CD4-positive, alpha-beta memory T cell (primary cell): ENCODE measurements at regions not wholly inside any gene's neighbourhood (a gene's known extent, or its start where the extent isn't known, plus 50 kb on each side); places are given as distances from the start of the nearest gene placed in this dataset.

Experiments
- CTCF ChIA-PET: fragments of 350-600 bp; sonication (Branson Sonifier 250); formaldehyde crosslinking; loops from one replicate; lab custom pipeline; 2021; ENCODE audit warnings: inconsistent platforms; ENCODE audit not compliant: partially characterized antibody; lab: Charles Lee
- POLR2A ChIA-PET: fragments of 350-600 bp; sonication (Branson Sonifier 250); formaldehyde crosslinking; loops from one replicate; lab custom pipeline; 2021; ENCODE audit not compliant: partially characterized antibody; lab: Charles Lee
- DNase-seq, 5 donors: peaks; one replicate each; pipeline versions ENCODE4 v3.0.0 to v3.0.0-alpha.2; 2020 to 2022; ENCODE audit warnings: mixed read lengths in 1 of 5
- H3K27ac ChIP-seq: one replicate; pipeline ENCODE4 v1.7.0; 2013; ENCODE audit warnings: low read depth, low read length
- H3K27me3 ChIP-seq: 2 replicates; pipeline ENCODE4 v1.7.0; 2013; ENCODE audit warnings: mild to moderate bottlenecking, low read length, moderate library complexity; ENCODE audit not compliant: insufficient read depth
- H3K36me3 ChIP-seq: 2 replicates; pipeline ENCODE4 v1.7.0; 2013; ENCODE audit warnings: mild to moderate bottlenecking, low read length, moderate library complexity; ENCODE audit not compliant: insufficient read depth
- H3K4me1 ChIP-seq: 2 replicates; pipeline ENCODE4 v1.7.0; 2013; ENCODE audit warnings: mild to moderate bottlenecking, low read length, moderate library complexity; ENCODE audit not compliant: insufficient read depth
- H3K4me3 ChIP-seq, 2 donors: one replicate each; pipeline ENCODE4 v1.7.0; 2013; ENCODE audit warnings: low read length in 2 of 2, mild to moderate bottlenecking in 1 of 2
- H3K9me3 ChIP-seq, 2 donors: one replicate each; pipeline ENCODE4 v1.7.0; 2013; ENCODE audit warnings: low read length in 2 of 2, control low read depth in 1 of 2; ENCODE audit not compliant: control insufficient read depth in 1 of 2
- H3K27ac Mint-ChIP-seq, 7 donors: one replicate each; pipeline ENCODE4 v1.8.0; 2020 to 2021; ENCODE audit warnings: mixed read lengths in 7 of 7, mild to moderate bottlenecking in 6 of 7, inconsistent platforms in 3 of 7, moderate library complexity in 3 of 7
- H3K27me3 Mint-ChIP-seq, 2 donors: one replicate each; pipeline ENCODE4 v1.8.0; 2020 to 2021; ENCODE audit warnings: mixed read lengths in 2 of 2
- H3K36me3 Mint-ChIP-seq, 2 donors: one replicate each; pipeline ENCODE4 v1.8.0; 2020 to 2021; ENCODE audit warnings: mixed read lengths in 2 of 2, inconsistent platforms in 1 of 2, mild to moderate bottlenecking in 1 of 2
- H3K4me1 Mint-ChIP-seq, 4 donors: one replicate each; pipeline ENCODE4 v1.8.0; 2020 to 2021; ENCODE audit warnings: mixed read lengths in 4 of 4, mild to moderate bottlenecking in 1 of 4
- H3K4me3 Mint-ChIP-seq, 8 donors: one replicate each; pipeline ENCODE4 v1.8.0; 2020 to 2021; ENCODE audit warnings: mixed read lengths in 8 of 8, mild to moderate bottlenecking in 7 of 8, moderate library complexity in 6 of 8, inconsistent platforms in 3 of 8
- H3K9me3 Mint-ChIP-seq, 8 donors: one replicate each; pipeline ENCODE4 v1.8.0; 2020 to 2021; ENCODE audit warnings: mixed read lengths in 8 of 8, mild to moderate bottlenecking in 5 of 8, inconsistent platforms in 3 of 8, moderate library complexity in 1 of 8
- intact Hi-C: fragments of 100-400 bp; cut with micrococcal nuclease; formaldehyde crosslinking; loops from one replicate; pipeline ENCODE4 v1.15.1; 2023

DNA sequence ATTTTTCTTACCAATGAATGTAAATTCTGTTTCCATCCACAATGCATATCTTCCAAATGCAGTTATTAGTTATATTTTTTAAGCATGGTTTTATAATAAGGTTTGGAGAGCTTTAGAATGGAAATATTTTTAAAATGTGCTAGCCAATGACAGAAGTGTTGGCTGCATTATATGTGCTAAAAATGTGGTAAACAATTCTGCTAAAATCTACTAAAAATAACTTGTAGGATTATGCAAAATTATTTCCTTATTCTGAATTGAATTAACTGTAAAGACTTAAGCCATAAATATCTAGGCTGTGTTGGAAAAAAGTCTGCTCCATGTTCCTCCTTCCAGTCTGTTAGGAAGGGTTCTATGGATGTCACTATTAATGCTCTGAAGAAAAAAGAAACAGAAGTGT is 503.3 kb downstream of the PRR16 start:
- H3K9me3 ChIP-seq = no peaks in the 10 kb centered on the region
- Mint-ChIP-seq H3K4me1 (no peaks in the 10 kb centered on the region), H3K4me3 (no peak overlapping the region), H3K9me3 (peaks cover 0 to 20% (median 9%) of the 10 kb centered on the region in 8 donors), H3K27ac (no peak overlapping the region), H3K27me3 (no peaks in the 10 kb centered on the region), H3K36me3 (no peaks in the 10 kb centered on the region)
- ChIA-PET POLR2A (no interaction called here), CTCF (no interaction called here)
- H3K27me3 ChIP-seq = no peaks in the 10 kb centered on the region
- no peak overlapping the region for H3K27ac ChIP-seq
- no peak overlapping the region for H3K4me3 ChIP-seq
- intact Hi-C loops = no loop called here
- H3K36me3 ChIP-seq = no peaks in the 10 kb centered on the region
- no peak for DNase-seq
- no peaks in the 10 kb centered on the region for H3K4me1 ChIP-seq

GRCh38 chr5:120974690-120975089 is 510.6 kb downstream of the PRR16 start:
- Mint-ChIP-seq H3K27ac (no peak overlapping the region), H3K36me3 (no peaks in the 10 kb centered on the region), H3K4me3 (no peak overlapping the region), H3K27me3 (no peaks in the 10 kb centered on the region), H3K4me1 (no peaks in the 10 kb centered on the region), H3K9me3 (peaks cover 0 to 11% (median 5%) of the 10 kb centered on the region in 8 donors)
- no peaks in the 10 kb centered on the region for H3K36me3 ChIP-seq
- no peak for DNase-seq
- intact Hi-C loops = no loop called here
- ChIA-PET CTCF (no interaction called here), POLR2A (no interaction called here)
- no peaks in the 10 kb centered on the region for H3K4me1 ChIP-seq
- no peaks in the 10 kb centered on the region for H3K27me3 ChIP-seq
- H3K9me3 ChIP-seq = no peaks in the 10 kb centered on the region
- no peak overlapping the region for H3K27ac ChIP-seq
- no peak overlapping the region for H3K4me3 ChIP-seq

GRCh38 chr5:120982351-120982750 is 518.3 kb downstream of the PRR16 start:
- ChIA-PET POLR2A (no interaction called here), CTCF (no interaction called here)
- no peaks in the 10 kb centered on the region for H3K27me3 Mint-ChIP-seq
- no peak for DNase-seq
- no peak overlapping the region for H3K27ac Mint-ChIP-seq
- H3K9me3 ChIP-seq = no peaks in the 10 kb centered on the region
- intact Hi-C loops = no loop called here
- no peaks in the 10 kb centered on the region for H3K36me3 ChIP-seq
- H3K27me3 ChIP-seq = no peaks in the 10 kb centered on the region
- no peak overlapping the region for H3K4me3 Mint-ChIP-seq
- no peaks in the 10 kb centered on the region for H3K4me1 ChIP-seq
- no peak overlapping the region for H3K4me3 ChIP-seq
- peaks cover 0 to 7% (median 3%) of the 10 kb centered on the region in 8 donors for H3K9me3 Mint-ChIP-seq
- H3K36me3 Mint-ChIP-seq = no peaks in the 10 kb centered on the region
- no peak overlapping the region for H3K27ac ChIP-seq
- no peaks in the 10 kb centered on the region for H3K4me1 Mint-ChIP-seq

GRCh38 chr5:120985526-120985925 is 521.4 kb downstream of the PRR16 start:
- Histone ChIP-seq H3K9me3 (no peaks in the 10 kb centered on the region), H3K27ac (no peak overlapping the region), H3K27me3 (no peaks in the 10 kb centered on the region), H3K36me3 (no peaks in the 10 kb centered on the region), H3K4me3 (no peak overlapping the region), H3K4me1 (no peaks in the 10 kb centered on the region)
- Mint-ChIP-seq H3K9me3 (peaks cover 0 to 4% (median 0%) of the 10 kb centered on the region in 8 donors), H3K4me1 (no peaks in the 10 kb centered on the region), H3K27me3 (no peaks in the 10 kb centered on the region), H3K27ac (no peak overlapping the region), H3K36me3 (no peaks in the 10 kb centered on the region), H3K4me3 (no peak overlapping the region)
- DNase-seq = no peak
- intact Hi-C loops = no loop called here
- ChIA-PET POLR2A (no interaction called here), CTCF (no interaction called here)

GRCh38 chr5:120988491-120988890 is 524.4 kb downstream of the PRR16 start:
- Mint-ChIP-seq H3K36me3 (no peaks in the 10 kb centered on the region), H3K9me3 (peaks cover 0 to 5% (median 2%) of the 10 kb centered on the region in 8 donors), H3K4me3 (no peak overlapping the region), H3K4me1 (no peaks in the 10 kb centered on the region), H3K27ac (no peak overlapping the region), H3K27me3 (no peaks in the 10 kb centered on the region)
- Histone ChIP-seq H3K27me3 (no peaks in the 10 kb centered on the region), H3K27ac (no peak overlapping the region), H3K36me3 (no peaks in the 10 kb centered on the region), H3K4me1 (no peaks in the 10 kb centered on the region), H3K4me3 (no peak overlapping the region), H3K9me3 (no peaks in the 10 kb centered on the region)
- ChIA-PET CTCF (no interaction called here), POLR2A (no interaction called here)
- intact Hi-C loops = no loop called here
- DNase-seq = no peak

- POLR2A ChIA-PET = no interaction called here
- H3K9me3 Mint-ChIP-seq = peaks cover 0 to 5% (median 2%) of the 10 kb centered on the region in 8 donors
- Histone ChIP-seq H3K27ac (no peak overlapping the region), H3K4me1 (no peaks in the 10 kb centered on the region), H3K4me3 (no peak overlapping the region), H3K27me3 (no peaks in the 10 kb centered on the region), H3K36me3 (no peaks in the 10 kb centered on the region), H3K9me3 (no peaks in the 10 kb centered on the region)
- no peaks in the 10 kb centered on the region for H3K27me3 Mint-ChIP-seq
- H3K4me3 Mint-ChIP-seq = no peak overlapping the region
- CTCF ChIA-PET = no interaction called here
- no peaks in the 10 kb centered on the region for H3K36me3 Mint-ChIP-seq
- H3K27ac Mint-ChIP-seq = no peak overlapping the region
- H3K4me1 Mint-ChIP-seq = no peaks in the 10 kb centered on the region
- no peak for DNase-seq
- intact Hi-C loops = no loop called here
Observed at GRCh38 chr5:120988941-120989340, 524.8 kb downstream of the PRR16 start.

GRCh38 chr5:120991569-120991968 is 527.5 kb downstream of the PRR16 start:
- Mint-ChIP-seq H3K27ac (no peak overlapping the region), H3K36me3 (no peaks in the 10 kb centered on the region), H3K27me3 (no peaks in the 10 kb centered on the region), H3K9me3 (peaks cover under 1 to 5% (median 2%) of the 10 kb centered on the region in 8 donors), H3K4me1 (no peaks in the 10 kb centered on the region), H3K4me3 (no peak overlapping the region)
- POLR2A ChIA-PET = no interaction called here
- no peaks in the 10 kb centered on the region for H3K36me3 ChIP-seq
- no peaks in the 10 kb centered on the region for H3K27me3 ChIP-seq
- no peak overlapping the region for H3K27ac ChIP-seq
- no peak for DNase-seq
- intact Hi-C loops = no loop called here
- no peaks in the 10 kb centered on the region for H3K9me3 ChIP-seq
- H3K4me3 ChIP-seq = no peak overlapping the region
- no peaks in the 10 kb centered on the region for H3K4me1 ChIP-seq
- CTCF ChIA-PET = no interaction called here

DNA sequence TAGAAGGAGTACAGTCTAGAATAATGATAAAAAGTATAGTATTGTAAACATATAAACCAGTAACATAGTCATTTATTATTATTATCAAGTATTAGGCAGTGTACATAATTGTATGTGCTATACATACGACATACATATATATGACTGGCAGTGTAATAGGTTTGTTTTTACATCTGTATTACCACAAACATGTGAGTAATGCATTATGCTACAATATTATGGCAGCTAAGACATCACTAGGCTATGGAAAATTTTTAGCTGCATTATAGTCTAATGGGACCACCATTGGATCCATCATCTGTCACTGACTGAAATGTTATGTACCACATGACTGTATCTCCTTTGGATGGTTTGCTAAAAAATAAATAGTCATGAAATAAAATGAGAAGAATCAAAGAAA is 530.0 kb downstream of the PRR16 start:
- H3K4me3 Mint-ChIP-seq = no peak overlapping the region
- peaks cover 0 to under 1% of the 10 kb centered on the region in 2 donors for H3K9me3 ChIP-seq
- H3K4me1 Mint-ChIP-seq = no peaks in the 10 kb centered on the region
- no peaks in the 10 kb centered on the region for H3K4me1 ChIP-seq
- ChIA-PET CTCF (no interaction called here), POLR2A (no interaction called here)
- no peak overlapping the region for H3K27ac Mint-ChIP-seq
- H3K9me3 Mint-ChIP-seq = peaks cover 0 to 5% (median 3%) of the 10 kb centered on the region in 8 donors
- DNase-seq = no peak
- intact Hi-C loops = no loop called here
- no peaks in the 10 kb centered on the region for H3K36me3 ChIP-seq
- no peaks in the 10 kb centered on the region for H3K27me3 ChIP-seq
- no peak overlapping the region for H3K4me3 ChIP-seq
- H3K27ac ChIP-seq = no peak overlapping the region
- no peaks in the 10 kb centered on the region for H3K27me3 Mint-ChIP-seq
- H3K36me3 Mint-ChIP-seq = no peaks in the 10 kb centered on the region
